Jurkat, Clone E6-1 (cell line): ENCODE measurements at regions not wholly inside any gene's neighbourhood (a gene's known extent, or its start where the extent isn't known, plus 50 kb on each side); places are given as distances from the start of the nearest gene placed in this dataset.
"Not testable (repeated sequence)": the region's sequence is repeated elsewhere in the genome, so short reads cannot be mapped to it uniquely, and the experiment has no call there.

Experiments used
- DNase-seq: peaks from one replicate; pipeline ENCODE4 v3.0.0-alpha.2; 2011; ENCODE audit warnings: low read depth, low spot score
- H3K4me3 ChIP-seq: 2 replicates; pipeline ENCODE4 v1.5.1; 2011; ENCODE audit warnings: mild to moderate bottlenecking, low read length, control low read depth, moderate library complexity

DNA sequence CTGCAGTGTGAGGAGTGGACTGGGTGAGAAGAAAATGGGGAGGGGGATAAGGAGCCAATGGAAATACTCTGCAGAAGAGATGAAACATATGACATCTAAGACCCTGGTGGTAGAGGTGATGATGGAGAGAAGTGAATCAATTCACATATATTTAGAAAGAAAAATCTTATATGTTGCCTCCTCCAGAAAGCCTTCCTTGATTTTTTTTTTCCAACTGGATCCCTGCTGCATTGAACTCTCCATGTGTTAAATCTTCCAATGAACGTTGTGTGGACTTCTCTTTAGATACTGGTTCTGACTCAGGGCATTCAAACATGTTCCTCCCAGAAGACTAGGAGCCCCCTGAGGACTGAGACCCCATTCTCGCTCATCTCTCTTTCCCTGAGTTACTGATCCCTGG, 348.3 kb downstream of the TSHZ3 start:
- H3K4me3 ChIP-seq: no peak overlapping the region
- no peak for DNase-seq

DNA sequence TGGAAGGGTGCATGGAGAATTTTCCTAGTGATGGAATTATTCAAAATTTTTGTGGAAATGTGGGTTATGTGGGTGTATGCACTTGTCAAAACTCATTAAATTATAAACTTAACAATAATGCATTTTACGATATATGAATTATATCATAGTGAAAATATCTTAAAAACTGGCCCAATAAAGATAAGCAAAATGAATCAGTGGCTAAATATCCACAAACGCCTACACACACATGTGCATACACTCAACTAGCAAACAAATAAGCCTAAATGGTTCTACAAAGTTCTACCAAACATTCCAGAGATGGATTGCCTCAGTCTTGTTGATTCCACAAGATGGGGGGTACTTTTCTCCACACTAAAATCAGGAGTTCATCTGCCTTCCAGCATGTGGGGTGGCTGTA, 349.5 kb downstream of the TSHZ3 start:
- DNase-seq: no peak
- H3K4me3 ChIP-seq: no peak overlapping the region

DNA sequence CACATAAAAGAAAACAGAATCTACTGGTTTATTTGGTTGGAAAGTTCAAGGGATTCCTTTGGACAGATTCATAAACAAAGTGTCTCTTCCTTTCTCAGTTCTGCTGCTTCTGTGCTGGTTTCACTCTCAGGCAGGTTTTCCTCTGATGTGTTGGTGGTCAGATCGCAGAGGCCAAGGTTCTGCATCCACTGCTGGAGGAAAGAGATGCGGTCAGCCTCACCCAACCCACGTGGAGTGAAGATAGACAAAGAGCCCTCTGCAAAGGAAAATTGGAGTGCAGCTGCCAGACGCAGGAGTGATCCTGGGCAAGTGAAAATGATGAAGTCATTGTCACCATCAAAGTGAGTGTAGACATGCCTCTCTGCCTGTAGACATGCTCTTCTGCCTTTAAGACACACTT, 352.0 kb downstream of the TSHZ3 start:
- H3K4me3 ChIP-seq: no peak overlapping the region
- DNase-seq: no peak

DNA sequence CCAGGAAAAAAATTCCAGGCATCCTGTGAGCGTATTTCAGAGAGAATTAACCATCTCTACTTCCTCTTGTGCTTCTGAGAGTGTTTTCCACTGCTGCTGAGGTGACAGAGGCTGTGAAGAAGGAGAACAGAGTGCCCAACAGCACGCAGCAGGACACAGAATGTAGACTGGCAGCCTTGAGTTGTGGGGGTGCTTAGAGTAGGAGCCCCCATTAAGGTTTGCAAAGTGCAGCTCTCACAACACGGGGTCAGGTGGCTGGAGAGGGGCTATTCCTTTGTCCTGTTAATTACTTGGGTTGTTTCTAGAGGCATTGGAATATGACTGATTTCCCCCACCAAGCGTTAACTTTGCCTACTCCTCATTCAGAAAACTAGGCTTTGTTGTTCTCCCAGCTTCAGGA, 370.6 kb downstream of the TSHZ3 start:
- DNase-seq: no peak
- no peak overlapping the region for H3K4me3 ChIP-seq

DNA sequence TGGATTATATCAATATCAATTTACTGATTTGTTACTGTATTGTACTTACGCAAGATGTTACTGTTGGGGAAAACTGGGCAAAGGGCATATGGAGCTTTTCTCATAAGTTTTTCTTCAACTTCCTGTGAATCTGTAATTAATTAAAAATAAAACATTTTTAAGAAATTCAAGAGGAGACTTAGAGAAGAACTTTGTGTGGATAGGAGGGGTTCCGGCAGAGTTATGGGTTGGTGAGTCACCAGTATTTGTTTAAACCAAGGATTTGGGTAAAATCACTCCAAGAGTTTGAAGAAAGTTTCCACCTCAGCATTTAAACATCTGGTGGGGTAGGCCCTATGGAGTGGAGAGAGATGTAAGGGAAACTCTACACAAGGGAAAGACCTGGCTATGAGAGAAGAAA, 379.6 kb downstream of the TSHZ3 start:
- no peak overlapping the region for H3K4me3 ChIP-seq
- DNase-seq: no peak

DNA sequence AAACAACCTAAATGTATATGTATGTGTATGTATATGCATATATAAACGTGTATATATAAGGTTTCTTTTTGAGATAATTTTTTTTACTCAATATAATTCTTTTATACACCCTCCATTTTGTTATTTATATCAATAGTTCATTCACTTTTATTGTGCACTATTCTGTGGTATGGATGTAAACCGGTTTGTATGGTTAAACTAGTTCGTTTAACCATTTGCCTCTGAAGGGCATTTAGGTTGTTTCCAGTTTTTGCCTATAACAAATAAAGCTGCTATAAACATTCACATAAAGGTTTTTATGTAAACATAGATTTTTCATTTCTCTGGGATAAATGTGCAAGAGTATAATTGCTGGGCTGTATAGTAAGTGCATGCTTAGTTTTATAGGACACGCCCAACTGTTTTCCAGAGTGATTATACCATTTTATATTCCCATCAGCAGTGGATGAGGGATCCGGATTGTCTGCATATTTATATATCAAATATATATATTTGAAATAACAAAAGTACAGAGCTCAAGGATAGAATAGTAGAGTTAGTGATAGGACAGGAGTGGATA, 380.3 kb downstream of the TSHZ3 start:
- DNase-seq: no peak
- H3K4me3 ChIP-seq: no peak overlapping the region

DNA sequence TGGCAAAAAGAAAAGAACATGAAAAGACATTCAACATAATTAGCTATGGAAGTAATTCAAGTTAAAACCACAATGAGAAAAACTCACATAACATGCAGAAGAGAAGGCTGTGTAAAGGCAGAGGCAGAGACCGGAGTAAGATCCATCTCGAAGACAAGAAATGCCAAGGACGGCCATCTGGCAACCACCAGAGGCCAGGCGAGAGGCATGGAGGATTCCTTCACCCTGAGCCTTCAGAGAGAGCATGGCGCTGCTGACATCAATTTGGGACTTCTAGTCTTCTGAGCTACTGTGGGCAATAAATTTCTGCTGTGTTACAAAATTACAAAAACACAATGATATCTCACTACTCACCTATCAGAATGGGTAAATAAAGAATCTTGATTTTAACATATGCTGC, 381.0 kb downstream of the TSHZ3 start:
- no peak overlapping the region for H3K4me3 ChIP-seq
- no peak for DNase-seq

DNA sequence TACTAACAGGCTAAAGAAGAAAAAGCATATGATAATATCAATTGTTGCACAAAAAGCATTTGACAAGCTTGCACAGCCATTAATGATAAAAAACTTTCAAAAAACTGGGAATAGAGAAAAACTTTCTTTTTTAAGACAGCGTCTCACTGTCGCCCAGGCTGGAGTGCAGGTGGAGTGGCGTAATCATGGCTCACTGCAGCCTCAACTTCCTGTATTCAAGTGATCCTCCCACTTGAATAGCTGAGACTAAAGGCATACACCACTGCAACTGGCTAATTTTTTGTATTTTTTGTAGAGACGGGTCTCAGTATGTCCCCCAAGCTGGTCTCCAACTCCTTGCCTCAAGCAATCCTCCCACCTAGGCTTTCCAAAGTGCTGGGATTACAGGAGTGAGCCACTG, 382.8 kb downstream of the TSHZ3 start:
- H3K4me3 ChIP-seq: no peak overlapping the region
- no peak for DNase-seq

DNA sequence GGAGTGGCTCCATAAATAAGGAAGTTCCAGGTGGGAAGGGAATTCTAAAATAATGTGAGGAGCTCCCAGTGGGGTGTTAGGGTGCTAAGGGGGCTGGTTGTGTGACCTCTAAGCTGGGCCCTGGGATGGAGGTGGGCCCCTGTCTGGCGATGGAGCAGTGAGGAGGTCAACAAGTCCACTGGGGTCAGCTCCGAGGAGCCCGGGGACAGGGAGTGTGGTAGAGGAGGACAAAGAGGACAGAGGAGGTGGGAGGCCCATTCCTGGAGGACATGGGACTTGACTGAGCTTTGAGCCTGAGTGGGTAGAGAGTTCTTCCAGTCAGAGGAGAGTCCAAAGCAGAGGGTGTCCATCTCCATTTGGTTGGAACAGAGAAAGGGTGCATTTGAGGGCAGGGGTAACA, 390.2 kb downstream of the TSHZ3 start:
- DNase-seq: no peak
- no peak overlapping the region for H3K4me3 ChIP-seq

DNA sequence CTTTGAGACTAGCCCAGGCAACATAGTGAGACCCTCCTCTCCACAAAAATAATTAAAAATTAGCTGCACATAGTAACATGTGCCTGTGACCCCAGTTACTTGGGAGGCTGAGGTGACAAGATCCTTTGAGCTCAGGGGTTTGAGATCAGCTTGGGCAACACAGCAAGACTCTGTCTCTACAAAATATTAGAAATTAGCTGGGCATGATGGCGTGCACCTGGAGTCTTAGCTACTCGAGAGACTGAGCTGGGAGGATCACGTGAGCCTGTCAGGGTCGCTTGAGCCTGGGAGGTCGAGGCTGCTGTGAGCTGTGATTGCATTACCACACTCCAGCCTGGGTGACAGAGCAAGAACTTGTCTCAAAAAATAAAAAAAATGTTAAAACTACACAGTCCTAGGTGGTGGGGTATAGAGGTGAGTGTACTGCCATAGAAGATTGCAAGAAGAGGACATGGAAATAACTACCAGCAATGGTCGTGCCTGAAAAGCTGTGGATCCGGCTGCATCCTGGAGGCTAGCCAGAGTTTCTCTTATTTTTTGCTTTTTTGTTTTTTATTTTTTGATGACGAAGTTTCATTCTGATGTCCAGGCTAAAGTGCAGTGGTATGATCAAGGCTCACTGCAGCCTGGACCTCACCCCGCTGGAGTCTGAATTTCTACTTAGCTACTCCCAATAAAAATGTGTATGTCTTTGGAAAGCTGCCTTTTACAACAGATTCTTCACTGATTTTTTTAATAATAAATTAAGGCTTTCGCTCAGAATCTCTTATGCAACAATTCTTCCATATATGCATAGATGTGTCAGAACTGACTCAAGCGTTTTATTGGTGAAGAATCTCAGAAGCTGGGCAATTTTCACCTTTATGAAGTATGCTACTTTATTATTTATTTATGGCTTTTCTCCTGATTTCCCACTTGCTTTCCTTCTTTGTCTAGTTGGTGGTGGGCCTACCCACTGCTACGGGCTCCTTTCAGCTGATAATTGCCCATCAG, 393.8 kb downstream of the TSHZ3 start:
- H3K4me3 ChIP-seq: no peak overlapping the region

DNA sequence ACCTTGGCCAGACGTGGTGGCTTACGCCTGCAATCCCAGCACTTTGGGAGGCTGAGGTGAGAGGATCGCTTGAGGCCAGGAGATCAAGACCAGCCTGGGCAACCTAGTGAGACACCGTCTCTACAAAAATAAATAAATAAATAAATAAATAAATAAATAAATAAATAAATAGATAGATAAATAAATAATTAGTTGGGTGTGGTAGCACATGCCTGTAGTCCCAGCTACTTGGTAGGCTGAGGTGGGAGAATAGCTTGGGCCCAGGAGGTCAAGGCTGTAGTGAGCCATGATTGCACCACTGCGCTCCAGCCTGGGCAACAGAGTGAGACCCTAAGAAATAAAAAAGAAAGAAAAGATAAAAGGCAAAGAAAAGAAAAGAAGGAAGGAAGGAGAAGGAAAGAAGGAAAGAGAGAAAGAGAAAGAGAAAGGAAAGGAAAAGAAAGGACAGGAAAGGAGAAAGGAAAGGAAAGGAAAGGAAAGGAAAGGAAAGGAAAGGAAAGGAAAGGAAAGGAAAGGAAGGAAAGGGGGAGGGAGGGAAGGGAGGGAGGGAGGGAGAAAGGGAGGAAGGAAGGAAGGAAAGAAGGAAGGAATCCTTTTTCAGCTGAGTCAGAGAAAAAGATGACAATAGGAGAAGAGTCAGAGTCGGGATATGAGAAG, 404.8 kb downstream of the TSHZ3 start:
- DNase-seq: not testable (repeated sequence)

More for the DNA sequence above, 393.8 kb downstream of the TSHZ3 start:
- DNase-seq: no peak

DNA sequence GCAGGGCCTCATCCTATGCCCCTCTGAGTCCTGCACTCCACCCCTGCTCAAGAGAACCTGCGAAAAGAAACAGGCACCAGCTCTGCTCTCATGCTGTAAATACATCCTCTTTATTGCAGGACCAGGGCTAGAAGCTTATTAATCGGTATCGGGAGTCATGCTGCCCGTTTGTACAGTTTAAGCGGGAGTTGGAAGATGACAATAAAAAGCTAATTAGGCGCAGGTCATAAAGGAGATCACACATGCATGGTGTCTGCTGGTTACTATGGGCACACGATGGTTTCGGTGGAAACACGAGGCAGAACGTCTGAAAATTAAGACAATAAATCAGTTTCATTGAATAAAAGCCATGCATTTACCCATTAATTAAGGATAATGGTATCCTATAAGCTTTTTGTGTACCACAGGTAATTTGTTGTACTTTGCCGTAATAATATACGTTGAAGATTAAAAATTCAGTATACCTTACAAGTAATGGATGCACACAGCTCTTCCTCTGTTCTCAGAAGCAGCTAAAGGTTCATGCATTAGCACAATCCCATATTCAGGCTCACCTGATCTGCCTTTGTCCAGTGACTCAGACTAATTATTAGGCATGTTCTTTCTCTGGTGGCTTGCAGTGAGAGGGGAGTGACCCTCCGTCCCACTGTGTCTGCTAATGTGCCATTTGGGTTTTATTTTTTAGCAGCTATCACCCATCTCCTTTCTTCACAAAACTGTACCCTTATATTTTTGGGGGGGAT, 406.0 kb downstream of the TSHZ3 start:
- no peak overlapping the region for H3K4me3 ChIP-seq
- no peak for DNase-seq

More for the DNA sequence above, 404.8 kb downstream of the TSHZ3 start:
- not testable (repeated sequence) for H3K4me3 ChIP-seq

DNA sequence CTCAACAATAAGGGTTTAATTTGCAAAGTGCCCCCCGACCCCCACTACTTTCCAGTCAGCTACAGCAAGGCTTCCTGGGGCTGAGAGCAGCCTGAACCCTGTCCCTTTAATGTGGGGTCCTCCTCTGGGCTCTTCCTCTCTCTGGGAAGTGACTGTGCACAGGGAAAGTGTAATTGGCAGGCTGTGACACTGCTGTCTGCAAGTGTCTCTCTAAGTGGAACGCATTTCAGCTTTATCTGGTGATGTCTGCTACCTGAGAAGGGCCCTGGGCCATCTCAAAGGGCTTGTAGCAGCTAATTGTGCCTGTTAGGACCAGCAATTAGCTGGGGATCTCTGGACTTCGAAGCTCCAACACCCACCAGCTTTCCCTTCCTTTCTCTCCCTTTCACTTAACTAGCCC, 406.6 kb downstream of the TSHZ3 start:
- DNase-seq: no peak
- H3K4me3 ChIP-seq: no peak overlapping the region

DNA sequence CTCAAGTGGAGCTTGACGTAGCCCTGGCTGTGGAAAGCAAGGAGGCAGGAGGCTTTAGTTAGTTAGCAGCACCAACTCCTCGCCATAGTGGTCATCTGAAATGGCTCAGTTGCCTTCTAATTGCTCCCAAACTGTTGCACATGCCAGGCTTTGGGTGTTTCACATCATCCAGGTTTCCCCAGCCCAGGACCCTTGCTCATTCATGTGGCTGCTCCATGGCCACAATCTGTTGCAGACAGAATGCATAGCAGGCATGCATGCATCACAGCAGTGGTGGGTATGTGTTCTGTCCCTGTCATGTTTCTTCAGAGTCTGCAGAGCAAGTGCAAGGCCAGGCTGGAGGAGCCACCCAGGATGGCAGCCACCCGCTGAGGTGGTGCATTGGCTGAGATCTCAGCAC, 407.6 kb downstream of the TSHZ3 start:
- no peak overlapping the region for H3K4me3 ChIP-seq
- DNase-seq: no peak

DNA sequence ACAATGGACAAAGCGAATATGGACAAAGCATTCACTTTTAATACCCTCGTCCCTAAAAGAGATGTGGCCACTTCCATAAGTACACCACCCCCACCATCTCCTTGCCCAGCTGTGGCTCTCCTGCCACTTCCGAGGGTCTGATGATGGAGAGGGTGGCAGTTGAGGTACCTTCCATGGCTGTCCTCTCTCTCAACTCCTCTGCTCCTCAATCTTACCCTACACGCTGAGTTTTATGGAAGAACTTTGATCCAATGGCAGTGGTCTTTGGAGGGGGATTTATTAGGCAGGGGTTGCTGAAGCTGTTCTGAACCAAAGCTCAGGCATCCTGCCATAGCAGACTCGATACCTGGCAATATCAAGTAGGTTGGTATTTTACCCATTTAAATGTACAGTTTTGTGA, 413.0 kb downstream of the TSHZ3 start:
- no peak for DNase-seq
- no peak overlapping the region for H3K4me3 ChIP-seq

DNA sequence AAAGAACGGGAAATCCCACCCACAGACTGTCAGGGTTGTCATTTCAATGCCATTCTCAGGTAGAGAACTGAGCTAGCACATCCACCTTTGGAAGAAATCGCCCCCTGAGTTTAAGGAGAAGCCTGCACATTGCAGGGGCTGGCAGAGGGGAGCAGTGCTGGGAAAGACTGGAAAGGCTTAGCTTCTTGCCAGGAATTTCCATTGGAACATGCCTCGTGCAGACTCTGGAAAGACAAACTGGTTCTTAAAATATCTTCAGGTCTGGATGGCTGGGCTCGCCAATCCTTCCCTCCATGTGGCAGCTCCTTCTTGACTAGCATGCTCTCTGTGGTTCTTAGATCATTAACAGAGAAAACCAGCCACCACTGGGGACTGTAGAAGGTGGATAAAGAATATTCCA, 414.1 kb downstream of the TSHZ3 start:
- no peak overlapping the region for H3K4me3 ChIP-seq
- no peak for DNase-seq

DNA sequence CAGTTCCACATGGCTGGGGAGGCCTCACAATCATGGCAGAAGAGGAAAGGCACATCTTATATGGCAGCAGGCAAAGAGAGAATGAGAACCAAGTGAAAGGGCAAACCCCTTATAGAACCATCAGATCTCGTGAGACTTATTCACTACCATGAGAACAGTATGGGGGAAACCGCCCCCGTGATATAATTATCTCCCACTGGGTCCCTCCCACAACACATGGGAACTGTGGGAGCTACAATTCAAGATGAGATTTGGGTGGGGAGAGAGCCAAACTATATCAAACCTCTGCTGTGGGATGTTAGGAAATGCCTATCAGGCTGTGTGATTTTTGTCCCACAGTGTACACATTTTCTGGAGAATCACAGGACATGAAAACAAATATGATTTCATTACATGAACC, 415.8 kb downstream of the TSHZ3 start:
- DNase-seq, H3K4me3 ChIP-seq: not testable (repeated sequence)

DNA sequence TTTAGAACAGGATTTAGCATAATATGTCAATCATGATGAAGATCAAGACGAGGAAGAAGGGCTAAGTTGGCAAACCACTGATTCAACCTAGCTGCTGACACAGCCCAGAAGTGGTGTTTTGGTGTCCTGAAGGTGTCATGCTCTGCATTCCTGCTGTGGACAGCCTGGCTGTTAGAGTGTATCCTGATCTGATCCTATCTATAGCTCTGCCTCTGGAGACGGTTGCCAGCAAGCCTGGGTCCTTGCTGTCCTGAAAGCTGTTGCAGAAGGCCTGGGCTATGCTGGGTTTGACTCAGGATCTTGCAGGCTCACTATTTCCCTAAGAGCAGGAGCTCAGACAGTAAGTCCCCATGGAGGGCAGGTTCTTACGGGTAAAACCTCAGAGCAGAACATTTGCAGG, 416.4 kb downstream of the TSHZ3 start:
- no peak overlapping the region for H3K4me3 ChIP-seq
- no peak for DNase-seq

DNA sequence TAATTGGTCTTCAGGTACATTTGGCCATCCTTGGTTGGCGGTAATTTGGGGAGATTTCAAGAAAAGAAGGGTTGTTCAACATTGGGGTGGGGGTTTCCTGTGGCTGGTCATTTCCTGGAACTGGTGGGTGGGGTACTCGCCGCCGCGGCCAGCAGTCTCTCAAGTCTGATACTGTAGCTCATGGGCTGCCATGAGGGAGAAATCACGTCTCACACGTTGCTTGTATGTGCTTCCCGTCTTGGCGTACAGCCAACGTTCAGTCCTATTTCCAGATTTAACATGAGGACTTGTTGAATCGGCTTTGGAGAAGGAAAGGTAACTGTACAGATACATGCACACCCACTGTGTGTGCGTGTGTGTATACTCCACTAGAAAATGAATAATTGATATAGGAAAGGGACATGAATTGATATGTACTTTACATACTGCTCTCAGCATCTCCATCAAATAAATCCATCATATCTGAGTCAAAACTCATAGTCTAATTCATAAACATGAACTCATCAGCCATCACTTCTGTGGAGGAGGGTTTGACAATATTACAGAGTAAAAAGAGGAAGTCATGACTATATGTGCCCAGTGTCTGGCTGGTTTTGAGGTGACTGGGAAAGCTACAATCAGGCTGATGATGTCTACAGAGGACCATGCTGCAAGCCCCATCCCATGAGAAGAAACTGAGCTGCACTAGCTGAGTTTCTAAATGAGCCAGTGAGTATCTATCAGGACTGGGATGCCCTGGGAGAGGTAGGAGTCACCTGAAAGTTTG, 418.1 kb downstream of the TSHZ3 start:
- DNase-seq: no peak
- no peak overlapping the region for H3K4me3 ChIP-seq
